SJSA1 (cell line): ENCODE measurements at regions not wholly inside any gene's neighbourhood (a gene's known extent, or its start where the extent isn't known, plus 50 kb on each side); places are given as distances from the start of the nearest gene placed in this dataset.

Experiments used
- DNase-seq, 2 experiments: peaks; one replicate each; pipeline ENCODE4 v3.0.0-alpha.2; 2015 to 2020; ENCODE audit warnings: low spot score in 2 of 2, low read depth in 1 of 2
- H3K27ac ChIP-seq: fragments of 250-450 bp; sonication (Bioruptor Pico); 2 replicates; pipeline ENCODE4 v1.5.1; 2020; ENCODE audit warnings: mild to moderate bottlenecking, moderate library complexity
- H3K27me3 ChIP-seq: fragments of 250-450 bp; sonication (Bioruptor Pico); replicated peaks from 2 replicates; pipeline ENCODE4 v1.5.1; 2020; ENCODE audit warnings: mild to moderate bottlenecking, moderate library complexity
- H3K36me3 ChIP-seq: fragments of 250-450 bp; sonication (Bioruptor Pico); 2 replicates; pipeline ENCODE4 v1.5.1; 2020; ENCODE audit warnings: mild to moderate bottlenecking
- H3K4me1 ChIP-seq: fragments of 250-450 bp; sonication (Bioruptor Pico); replicated peaks from 2 replicates; pipeline ENCODE4 v1.6.1; 2021; ENCODE audit warnings: mild to moderate bottlenecking
- H3K4me3 ChIP-seq: fragments of 250-450 bp; sonication (Bioruptor Pico); 2 replicates; pipeline ENCODE4 v1.5.1; 2020; ENCODE audit warnings: mild to moderate bottlenecking
- H3K9me3 ChIP-seq: fragments of 250-450 bp; sonication (Bioruptor Pico); replicated peaks from 2 replicates; pipeline ENCODE4 v1.5.1; 2020; ENCODE audit warnings: mild to moderate bottlenecking

DNA sequence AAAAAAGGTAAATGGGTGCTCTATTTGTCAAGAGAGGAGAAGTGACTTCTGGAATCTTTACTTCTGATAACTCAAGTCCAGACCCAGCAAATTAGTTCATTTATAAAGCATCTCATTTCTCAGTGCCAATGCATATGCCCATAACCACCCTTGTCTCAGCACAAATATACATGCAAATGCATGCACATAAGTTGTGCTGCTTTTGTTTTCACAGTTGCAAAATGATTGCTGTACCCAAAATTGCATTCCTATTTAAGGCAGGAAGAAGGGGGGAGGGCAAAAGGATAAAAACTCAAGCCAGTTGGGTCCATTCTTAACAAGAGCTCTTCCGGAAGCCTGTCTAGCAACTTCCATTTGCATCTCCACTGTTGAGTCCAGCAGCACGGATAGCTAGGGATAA lies 61.3 kb upstream of the FAM20A start:
- H3K4me1 ChIP-seq = no peaks in the 10 kb centered on the region
- H3K36me3 ChIP-seq = no peaks in the 10 kb centered on the region
- no peak overlapping the region for H3K4me3 ChIP-seq
- no peaks in the 10 kb centered on the region for H3K9me3 ChIP-seq
- no peak for DNase-seq
- H3K27me3 ChIP-seq = no peaks in the 10 kb centered on the region
- H3K27ac ChIP-seq = no peak overlapping the region

DNA sequence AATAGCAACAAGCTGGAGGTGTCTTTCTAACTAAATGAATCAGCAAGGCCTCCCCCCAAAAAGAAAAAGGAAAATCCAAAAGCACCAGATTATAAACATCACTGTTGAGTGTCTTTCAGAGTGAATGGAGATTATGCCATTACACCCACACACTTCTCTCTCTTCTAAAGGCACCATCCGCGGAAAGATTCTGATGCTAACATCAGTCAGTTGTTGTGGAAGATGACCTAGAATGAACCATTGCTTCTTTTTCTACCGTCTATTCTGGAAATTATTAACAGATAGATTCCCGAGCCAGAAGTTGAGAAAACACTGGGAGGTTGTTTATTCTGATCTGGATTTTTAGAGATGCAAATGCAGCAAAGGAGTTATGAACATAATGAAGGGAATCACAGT lies 60.9 kb upstream of the FAM20A start:
- Histone ChIP-seq H3K27me3 (no peaks in the 10 kb centered on the region), H3K9me3 (no peaks in the 10 kb centered on the region), H3K36me3 (no peaks in the 10 kb centered on the region), H3K27ac (no peak overlapping the region), H3K4me1 (no peaks in the 10 kb centered on the region), H3K4me3 (no peak overlapping the region)
- DNase-seq = no peak

DNA sequence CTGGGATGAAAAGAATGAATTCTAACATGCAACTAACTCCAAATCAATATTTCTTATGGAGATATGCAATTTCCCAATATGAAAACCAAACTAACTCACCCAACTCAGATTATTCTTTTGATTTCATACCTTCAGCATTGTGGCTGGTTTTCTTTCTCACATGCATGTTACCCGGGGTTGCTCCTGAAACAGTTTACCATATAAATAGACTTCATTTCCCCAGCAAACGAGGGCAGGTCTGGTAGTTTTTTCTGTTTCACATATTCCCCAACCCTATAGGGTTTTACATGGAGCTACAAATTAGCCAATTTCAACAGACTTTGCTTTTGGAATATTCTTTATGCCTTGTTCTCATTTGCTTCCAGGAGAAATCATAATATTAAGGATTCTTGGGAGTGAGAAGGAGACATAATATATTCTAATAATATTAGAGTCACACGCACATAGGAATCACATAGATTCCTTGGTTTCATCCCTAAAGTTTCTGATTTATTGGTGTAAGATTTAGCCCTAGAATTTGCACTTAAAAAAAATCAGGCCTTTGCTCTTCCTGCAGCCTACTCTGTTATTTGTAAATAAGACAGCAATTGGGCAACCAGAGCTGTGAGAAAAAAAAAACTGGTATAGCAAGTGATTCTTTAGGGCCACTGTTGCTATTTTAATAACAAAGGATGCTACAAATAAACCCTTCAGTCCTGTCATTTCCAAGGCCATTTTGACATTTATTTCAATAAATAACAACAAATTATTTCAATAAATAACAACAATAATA lies 60.3 kb upstream of the FAM20A start:
- Histone ChIP-seq H3K9me3 (no peaks in the 10 kb centered on the region), H3K27me3 (no peaks in the 10 kb centered on the region), H3K27ac (no peak overlapping the region), H3K4me1 (no peaks in the 10 kb centered on the region), H3K4me3 (no peak overlapping the region), H3K36me3 (no peaks in the 10 kb centered on the region)
- no peak for DNase-seq

DNA sequence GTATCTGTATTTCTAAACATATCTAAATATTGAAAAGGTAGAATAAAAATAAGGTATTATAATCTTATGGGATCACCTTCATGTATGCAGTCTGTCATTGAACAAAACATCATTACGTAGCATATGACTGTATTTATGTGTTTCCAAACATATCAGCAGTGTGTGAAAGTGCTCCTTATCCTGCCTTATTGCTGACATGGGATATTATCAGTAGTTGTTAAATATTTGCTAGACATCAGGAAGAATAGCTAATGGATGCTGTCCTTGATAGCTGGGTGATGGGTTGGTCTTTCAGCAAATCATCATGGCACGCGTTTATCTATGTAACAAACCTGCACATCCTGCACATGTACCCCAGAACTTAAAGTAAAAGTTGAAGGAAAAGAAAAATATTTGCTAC lies 59.1 kb upstream of the FAM20A start:
- no peak overlapping the region for H3K27ac ChIP-seq
- H3K4me1 ChIP-seq = no peaks in the 10 kb centered on the region
- no peaks in the 10 kb centered on the region for H3K9me3 ChIP-seq
- DNase-seq = no peak
- H3K27me3 ChIP-seq = no peaks in the 10 kb centered on the region
- no peak overlapping the region for H3K4me3 ChIP-seq
- H3K36me3 ChIP-seq = no peaks in the 10 kb centered on the region

DNA sequence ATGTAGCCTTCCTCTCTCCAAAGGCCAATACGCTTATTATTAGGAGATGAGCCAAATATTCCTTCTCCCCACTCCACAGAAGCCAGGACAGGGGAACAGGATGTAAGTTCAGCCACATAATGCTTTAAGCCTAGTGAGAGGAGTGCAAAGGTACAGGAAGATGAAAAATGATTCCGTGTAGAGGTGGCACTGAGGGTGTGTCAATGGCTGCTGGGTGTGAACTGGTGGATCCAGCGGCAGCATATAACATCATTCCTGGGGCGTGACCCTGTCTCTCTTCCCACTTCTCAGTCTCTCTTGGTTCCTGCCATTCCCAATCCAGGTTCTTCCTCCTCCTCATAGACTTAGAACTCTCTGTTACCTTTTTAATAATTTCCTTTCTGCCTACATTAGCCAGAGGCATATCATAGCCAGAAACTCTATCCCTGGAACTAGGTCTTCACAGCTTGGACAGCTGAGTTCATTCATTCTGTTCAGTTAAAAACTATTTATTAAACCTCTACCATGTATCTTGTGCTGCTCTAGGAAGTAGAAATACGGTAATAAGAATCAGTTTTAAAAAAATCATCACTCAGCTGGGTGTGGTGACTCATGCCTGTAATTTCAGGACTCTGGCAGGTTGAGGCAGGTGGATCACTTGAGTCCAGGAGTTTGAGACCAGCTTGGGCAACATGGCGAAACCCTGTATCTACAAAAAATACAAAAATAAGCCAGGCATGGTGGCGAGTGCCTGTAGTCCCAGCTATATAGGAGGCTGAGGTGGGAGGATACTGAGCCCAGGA lies 58.0 kb upstream of the FAM20A start:
- Histone ChIP-seq H3K4me1 (no peaks in the 10 kb centered on the region), H3K27ac (no peak overlapping the region), H3K27me3 (no peaks in the 10 kb centered on the region), H3K9me3 (no peaks in the 10 kb centered on the region), H3K4me3 (no peak overlapping the region), H3K36me3 (no peaks in the 10 kb centered on the region)
- no peak for DNase-seq

DNA sequence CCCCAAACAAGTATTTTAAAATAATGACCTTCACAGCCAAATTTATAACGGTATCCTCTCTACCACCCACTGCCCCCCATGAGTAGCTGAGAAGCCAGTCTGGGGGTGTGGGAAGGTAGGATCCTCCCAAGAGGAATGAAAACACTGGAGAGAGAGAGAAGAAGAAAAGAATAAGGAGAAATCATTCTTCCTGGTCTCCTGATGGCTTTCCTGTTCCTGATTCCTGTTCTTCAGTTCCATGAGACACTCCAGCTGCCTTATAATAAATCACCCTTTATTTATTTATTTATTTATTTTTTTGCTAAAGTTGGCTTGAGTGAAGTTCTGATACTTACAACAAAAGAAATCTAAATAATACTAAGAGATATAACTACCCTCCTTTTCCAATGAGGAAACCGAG lies 56.4 kb upstream of the FAM20A start:
- Histone ChIP-seq H3K9me3 (no peaks in the 10 kb centered on the region), H3K36me3 (no peaks in the 10 kb centered on the region), H3K4me3 (no peak overlapping the region), H3K4me1 (no peaks in the 10 kb centered on the region), H3K27ac (no peak overlapping the region), H3K27me3 (no peaks in the 10 kb centered on the region)
- no peak for DNase-seq

DNA sequence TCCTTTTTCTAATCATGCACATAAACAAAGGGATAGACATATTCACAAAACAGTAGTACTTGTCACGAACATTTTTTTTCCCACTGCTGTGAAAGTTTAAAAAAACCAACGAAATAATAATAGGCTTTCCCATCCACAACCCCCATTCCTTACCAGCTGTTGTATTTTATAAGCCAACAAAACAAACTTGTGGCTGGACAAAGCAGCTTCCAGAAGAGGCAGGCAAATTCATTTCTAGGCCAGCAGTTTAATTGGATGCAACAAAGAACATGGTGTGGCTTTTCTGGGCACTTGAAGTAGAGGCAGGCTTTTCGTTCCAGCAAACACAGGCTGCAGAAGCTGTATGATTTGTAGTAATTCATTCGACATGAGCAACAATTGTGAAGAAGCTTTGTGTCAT lies 56.0 kb upstream of the FAM20A start:
- Histone ChIP-seq H3K4me3 (no peak overlapping the region), H3K36me3 (no peaks in the 10 kb centered on the region), H3K9me3 (no peaks in the 10 kb centered on the region), H3K27me3 (no peaks in the 10 kb centered on the region), H3K4me1 (no peaks in the 10 kb centered on the region), H3K27ac (no peak overlapping the region)
- no peak for DNase-seq

DNA sequence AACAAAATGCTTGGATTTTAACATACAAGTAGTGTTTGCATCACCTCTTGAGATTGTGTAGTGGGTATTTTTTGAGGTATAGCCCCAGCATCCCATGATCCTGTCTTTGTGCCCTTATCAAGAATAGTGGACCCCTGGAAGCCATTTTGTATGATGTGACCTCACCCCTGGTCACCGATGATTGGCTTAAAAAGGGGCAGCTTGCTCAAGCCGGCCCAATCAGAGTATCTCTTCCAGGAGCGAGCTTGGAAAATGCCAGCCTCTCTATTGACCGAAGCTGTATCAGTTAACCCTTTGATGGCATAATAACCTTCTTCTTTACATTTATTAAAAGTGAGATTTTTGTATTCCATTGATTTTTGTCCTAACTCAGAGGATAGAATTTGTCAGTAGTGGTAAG lies 55.5 kb upstream of the FAM20A start:
- Histone ChIP-seq H3K4me3 (no peak overlapping the region), H3K4me1 (no peaks in the 10 kb centered on the region), H3K27me3 (no peaks in the 10 kb centered on the region), H3K36me3 (no peaks in the 10 kb centered on the region), H3K9me3 (no peaks in the 10 kb centered on the region), H3K27ac (no peak overlapping the region)
- DNase-seq = no peak
